ENCODE measurements at regions not wholly inside any gene's neighbourhood (a gene's known extent, or its start where the extent isn't known, plus 50 kb on each side); places are given as distances from the start of the nearest gene placed in this dataset.

GRCh38 chr10:124143721-124144120 is 50.3 kb upstream of the CHST15 start:
- DNase-seq (ENCODE audit: low read depth in 2 of 2) = no peak
- no peak for TF ChIP-seq CTCF (conservative IDR thresholded peaks at IDR 0.05 in 1 of 2, IDR thresholded peaks at IDR 0.05 in 1 of 2; ENCODE audit: low read depth in 1 of 2, low read length in 2 of 2)
- Histone ChIP-seq H3K9me3 (ENCODE audit: control insufficient read depth, insufficient read depth, low read depth, low read length) (no peaks in the 10 kb centered on the region), H3K79me2 (ENCODE audit: control insufficient read depth, insufficient read depth, low read length) (no peaks in the 10 kb centered on the region), H3K9ac (ENCODE audit: insufficient read depth, low read length) (no peak overlapping the region), H3K4me1 (ENCODE audit: control insufficient read depth, extremely low read depth, insufficient read depth, low read length) (no peaks in the 10 kb centered on the region), H3K36me3 (ENCODE audit: control insufficient read depth, insufficient read depth, low read length) (no peaks in the 10 kb centered on the region), H3K27me3 (ENCODE audit: control insufficient read depth, insufficient read depth, low read length) (no peaks in the 10 kb centered on the region), H3K4me3 (replicated peaks in 1 of 4; ENCODE audit: control extremely low read depth in 1 of 4, insufficient read depth in 1 of 4, low read depth in 3 of 4, low read length in 4 of 4) (no peak overlapping the region), H2AFZ (ENCODE audit: low read length) (no peak overlapping the region), H3K27ac (ENCODE audit: insufficient read depth, low read length) (no peak overlapping the region), H3K4me2 (ENCODE audit: extremely low read depth, insufficient read depth, low read length) (no peak overlapping the region), H4K20me1 (ENCODE audit: control insufficient read depth, extremely low read depth, insufficient read depth, low read length) (no peaks in the 10 kb centered on the region)

Measured in fibroblast of lung (primary cell).